Lower leg skin (tissue), 3 donors: ENCODE measurements at regions not wholly inside any gene's neighbourhood (a gene's known extent, or its start where the extent isn't known, plus 50 kb on each side); places are given as distances from the start of the nearest gene placed in this dataset.
"Not testable (repeated sequence)": the region's sequence is repeated elsewhere in the genome, so short reads cannot be mapped to it uniquely, and the experiment has no call there.

Experiments
- POLR2A ChIP-seq, 2 donors: fragments of 450-650 bp; IDR thresholded peaks; one replicate each; pipeline ENCODE4 v1.6.1; 2016 to 2017; ENCODE audit warnings: antibody characterized with exemption in 2 of 2, mild to moderate bottlenecking in 1 of 2, moderate library complexity in 1 of 2
- TF ChIP-seq, protein P1 (sequence below), 3 donors: fragments of 450-650 bp; IDR thresholded peaks; one replicate each; pipeline ENCODE4 v1.5.1; 2016; ENCODE audit warnings: antibody characterized with exemption in 3 of 3, mild to moderate bottlenecking in 3 of 3, moderate library complexity in 2 of 3

- TF ChIP-seq, protein P1, sequence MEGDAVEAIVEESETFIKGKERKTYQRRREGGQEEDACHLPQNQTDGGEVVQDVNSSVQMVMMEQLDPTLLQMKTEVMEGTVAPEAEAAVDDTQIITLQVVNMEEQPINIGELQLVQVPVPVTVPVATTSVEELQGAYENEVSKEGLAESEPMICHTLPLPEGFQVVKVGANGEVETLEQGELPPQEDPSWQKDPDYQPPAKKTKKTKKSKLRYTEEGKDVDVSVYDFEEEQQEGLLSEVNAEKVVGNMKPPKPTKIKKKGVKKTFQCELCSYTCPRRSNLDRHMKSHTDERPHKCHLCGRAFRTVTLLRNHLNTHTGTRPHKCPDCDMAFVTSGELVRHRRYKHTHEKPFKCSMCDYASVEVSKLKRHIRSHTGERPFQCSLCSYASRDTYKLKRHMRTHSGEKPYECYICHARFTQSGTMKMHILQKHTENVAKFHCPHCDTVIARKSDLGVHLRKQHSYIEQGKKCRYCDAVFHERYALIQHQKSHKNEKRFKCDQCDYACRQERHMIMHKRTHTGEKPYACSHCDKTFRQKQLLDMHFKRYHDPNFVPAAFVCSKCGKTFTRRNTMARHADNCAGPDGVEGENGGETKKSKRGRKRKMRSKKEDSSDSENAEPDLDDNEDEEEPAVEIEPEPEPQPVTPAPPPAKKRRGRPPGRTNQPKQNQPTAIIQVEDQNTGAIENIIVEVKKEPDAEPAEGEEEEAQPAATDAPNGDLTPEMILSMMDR (IDR thresholded peaks at IDR 0.05): not testable (repeated sequence)
- not testable (repeated sequence) for TF ChIP-seq POLR2A (IDR thresholded peaks at IDR 0.05)
Measured at GRCh38 chr7:34448531-34448930, 209.5 kb upstream of the NPSR1 start.
